GM23338 (cell line): ENCODE measurements at regions not wholly inside any gene's neighbourhood (a gene's known extent, or its start where the extent isn't known, plus 50 kb on each side); places are given as distances from the start of the nearest gene placed in this dataset.

ENCODE experiments used
- ATAC-seq: fragments of 200-7000 bp; cut with Tn5 transposase; 3 replicates; pipeline ENCODE4 v1.9.1; 2020
- DNase-seq: peaks from one replicate; pipeline ENCODE4 v3.0.0-alpha.2; 2015; ENCODE audit warnings: low spot score
- H2AFZ ChIP-seq: fragments of 200-600 bp; sonication (generic); 2 replicates; pipeline ENCODE4 v1.8.0; 2016; ENCODE audit warnings: antibody characterized with exemption, mild to moderate bottlenecking, moderate library complexity
- H3F3A ChIP-seq: fragments of 200-600 bp; sonication (generic); replicated peaks from 2 replicates; pipeline ENCODE4 v1.8.0; 2017; ENCODE audit warnings: antibody characterized with exemption, mixed run types, low read depth
- H3K27ac ChIP-seq: fragments of 200-600 bp; sonication (generic); 2 replicates; pipeline ENCODE4 v1.6.1; 2016; ENCODE audit warnings: low read depth
- H3K27me3 ChIP-seq: fragments of 200-600 bp; sonication (generic); 2 replicates; pipeline ENCODE4 v1.8.0; 2016; ENCODE audit warnings: mild to moderate bottlenecking, mixed run types, moderate library complexity; ENCODE audit not compliant: insufficient read depth
- H3K36me3 ChIP-seq: fragments of 200-600 bp; sonication (generic); 2 replicates; pipeline ENCODE4 v1.8.0; 2016; ENCODE audit warnings: mild to moderate bottlenecking; ENCODE audit not compliant: insufficient read depth
- H3K4me1 ChIP-seq: fragments of 200-600 bp; sonication (generic); 2 replicates; pipeline ENCODE4 v1.8.0; 2016; ENCODE audit warnings: mild to moderate bottlenecking, moderate library complexity; ENCODE audit not compliant: insufficient read depth
- H3K4me2 ChIP-seq: fragments of 200-600 bp; sonication (generic); 2 replicates; pipeline ENCODE4 v1.7.1; 2017; ENCODE audit warnings: mixed run types
- H3K4me3 ChIP-seq: fragments of 200-600 bp; sonication (generic); 2 replicates; pipeline ENCODE4 v1.6.1; 2016; ENCODE audit warnings: mixed run types
- H3K79me2 ChIP-seq: fragments of 200-600 bp; sonication (generic); replicated peaks from 2 replicates; pipeline ENCODE4 v1.8.0; 2017; ENCODE audit warnings: mild to moderate bottlenecking; ENCODE audit not compliant: insufficient read depth
- H3K9me2 ChIP-seq: fragments of 200-600 bp; sonication (generic); 2 replicates; pipeline ENCODE4 v1.8.0; 2017; ENCODE audit not compliant: insufficient read depth
- H4K20me1 ChIP-seq: fragments of 200-600 bp; sonication (generic); replicated peaks from 2 replicates; pipeline ENCODE4 v1.8.0; 2017; ENCODE audit warnings: mild to moderate bottlenecking; ENCODE audit not compliant: insufficient read depth
- H3K27ac Mint-ChIP-seq: 2 replicates; pipeline ENCODE4 v1.8.0; 2020; ENCODE audit warnings: inconsistent platforms, mild to moderate bottlenecking, moderate library complexity, mixed read lengths
- H3K27me3 Mint-ChIP-seq: 3 replicates; pipeline ENCODE4 v1.8.0; 2022; ENCODE audit warnings: low read depth, mild to moderate bottlenecking, moderate library complexity, mixed read lengths, inconsistent platforms; ENCODE audit not compliant: insufficient read depth, poor library complexity
- H3K36me3 Mint-ChIP-seq: 3 replicates; pipeline ENCODE4 v1.8.0; 2021; ENCODE audit warnings: low read depth, mild to moderate bottlenecking, inconsistent platforms, moderate library complexity, mixed read lengths
- H3K4me1 Mint-ChIP-seq: 3 replicates; pipeline ENCODE4 v1.8.0; 2020; ENCODE audit warnings: mild to moderate bottlenecking, inconsistent platforms, mixed read lengths
- H3K4me3 Mint-ChIP-seq: 3 replicates; pipeline ENCODE4 v1.8.0; 2021; ENCODE audit warnings: moderate library complexity, mild to moderate bottlenecking, inconsistent platforms, mixed read lengths
- H3K9me3 Mint-ChIP-seq: 3 replicates; pipeline ENCODE4 v1.8.0; 2020; ENCODE audit warnings: moderate library complexity, mild to moderate bottlenecking, inconsistent platforms, mixed read lengths
- CREB1 ChIP-seq: fragments of 250-450 bp; sonication (Bioruptor Pico); IDR thresholded peaks from 2 replicates; pipeline ENCODE4 v1.5.0; 2020; ENCODE audit warnings: low read depth, mild to moderate bottlenecking, moderate library complexity
- CTCF ChIP-seq, 2 experiments: fragments of 200-600 bp in 1 of 2; sonication (generic) in 1 of 2; conservative IDR thresholded peaks; 2 replicates each; pipeline versions ENCODE4 v1.5.1 to v1.6.1; 2016 to 2017; ENCODE audit warnings: antibody characterized with exemption in 2 of 2, low read depth in 2 of 2, mild to moderate bottlenecking in 2 of 2, moderate library complexity in 1 of 2
- ETS1 ChIP-seq: IDR thresholded peaks from 2 replicates; pipeline ENCODE4 v1.6.1; 2016; ENCODE audit warnings: antibody characterized with exemption
- EZH2 ChIP-seq: fragments of 200-600 bp; sonication (generic); IDR thresholded peaks from one replicate; pipeline ENCODE4 v1.8.0; 2017; ENCODE audit warnings: antibody characterized with exemption, mild to moderate bottlenecking, low read depth; ENCODE audit not compliant: unreplicated experiment
- EZH2phosphoT487 ChIP-seq: fragments of 200-600 bp; sonication (generic); IDR thresholded peaks from one replicate; pipeline ENCODE4 v1.8.1; 2018; ENCODE audit warnings: antibody characterized with exemption; ENCODE audit not compliant: unreplicated experiment
- JUNB ChIP-seq: IDR thresholded peaks from one replicate; pipeline ENCODE4 v1.6.1; 2016; ENCODE audit warnings: antibody characterized with exemption; ENCODE audit not compliant: unreplicated experiment
- NANOG ChIP-seq: IDR thresholded peaks from 2 replicates; pipeline ENCODE4 v1.6.1; 2016; ENCODE audit warnings: antibody characterized with exemption, borderline replicate concordance
- POLR2AphosphoS5 ChIP-seq: IDR thresholded peaks from 2 replicates; pipeline ENCODE4 v1.6.1; 2016; ENCODE audit warnings: antibody characterized with exemption, low read depth
- STAT1 ChIP-seq: IDR thresholded peaks from one replicate; pipeline ENCODE4 v1.6.1; 2016; ENCODE audit warnings: antibody characterized with exemption; ENCODE audit not compliant: unreplicated experiment
- ZNF114 ChIP-seq: fragments of 250-450 bp; sonication (Bioruptor Pico); IDR thresholded peaks from 2 replicates; pipeline ENCODE4 v1.5.0; 2020; ENCODE audit warnings: mild to moderate bottlenecking, moderate library complexity
- ZNF331 ChIP-seq: fragments of 250-450 bp; sonication (Bioruptor Pico); IDR thresholded peaks from 2 replicates; pipeline ENCODE4 v1.5.0; 2020; ENCODE audit warnings: low read depth, mild to moderate bottlenecking, moderate library complexity
- ZNF462 ChIP-seq: fragments of 250-450 bp; sonication (Bioruptor Pico); IDR thresholded peaks from 2 replicates; pipeline ENCODE4 v1.5.0; 2020; ENCODE audit warnings: mild to moderate bottlenecking, moderate library complexity
- TF ChIP-seq, protein P1 (sequence below): IDR thresholded peaks from one replicate; pipeline ENCODE4 v1.6.1; 2018; ENCODE audit warnings: antibody characterized with exemption; ENCODE audit not compliant: unreplicated experiment

- DNase-seq (no peak), ATAC-seq (no peak)
- no peaks in the 10 kb centered on the region for H3K79me2 ChIP-seq
- H3K4me3 ChIP-seq, result no peak overlapping the region
- Mint-ChIP-seq H3K9me3 (no peaks in the 10 kb centered on the region), H3K4me3 (no peak overlapping the region), H3K36me3 (no peaks in the 10 kb centered on the region; the same call in 2 of the 3 replicates), H3K4me1 (peaks cover 23% of the 10 kb centered on the region), H3K27ac (no peak overlapping the region), H3K27me3 (peaks cover 2% of the 10 kb centered on the region)
- no peaks in the 10 kb centered on the region for H4K20me1 ChIP-seq
- H3K9me2 ChIP-seq, result no peaks in the 10 kb centered on the region
- no peaks in the 10 kb centered on the region for H3K27me3 ChIP-seq
- H3F3A ChIP-seq, result no peaks in the 10 kb centered on the region
- H2AFZ ChIP-seq, result no peak overlapping the region
- no peak overlapping the region for H3K4me2 ChIP-seq
- peaks cover 21% of the 10 kb centered on the region for H3K4me1 ChIP-seq
- H3K36me3 ChIP-seq, result no peaks in the 10 kb centered on the region
- no peak overlapping the region for H3K27ac ChIP-seq
- TF ChIP-seq, protein P1, sequence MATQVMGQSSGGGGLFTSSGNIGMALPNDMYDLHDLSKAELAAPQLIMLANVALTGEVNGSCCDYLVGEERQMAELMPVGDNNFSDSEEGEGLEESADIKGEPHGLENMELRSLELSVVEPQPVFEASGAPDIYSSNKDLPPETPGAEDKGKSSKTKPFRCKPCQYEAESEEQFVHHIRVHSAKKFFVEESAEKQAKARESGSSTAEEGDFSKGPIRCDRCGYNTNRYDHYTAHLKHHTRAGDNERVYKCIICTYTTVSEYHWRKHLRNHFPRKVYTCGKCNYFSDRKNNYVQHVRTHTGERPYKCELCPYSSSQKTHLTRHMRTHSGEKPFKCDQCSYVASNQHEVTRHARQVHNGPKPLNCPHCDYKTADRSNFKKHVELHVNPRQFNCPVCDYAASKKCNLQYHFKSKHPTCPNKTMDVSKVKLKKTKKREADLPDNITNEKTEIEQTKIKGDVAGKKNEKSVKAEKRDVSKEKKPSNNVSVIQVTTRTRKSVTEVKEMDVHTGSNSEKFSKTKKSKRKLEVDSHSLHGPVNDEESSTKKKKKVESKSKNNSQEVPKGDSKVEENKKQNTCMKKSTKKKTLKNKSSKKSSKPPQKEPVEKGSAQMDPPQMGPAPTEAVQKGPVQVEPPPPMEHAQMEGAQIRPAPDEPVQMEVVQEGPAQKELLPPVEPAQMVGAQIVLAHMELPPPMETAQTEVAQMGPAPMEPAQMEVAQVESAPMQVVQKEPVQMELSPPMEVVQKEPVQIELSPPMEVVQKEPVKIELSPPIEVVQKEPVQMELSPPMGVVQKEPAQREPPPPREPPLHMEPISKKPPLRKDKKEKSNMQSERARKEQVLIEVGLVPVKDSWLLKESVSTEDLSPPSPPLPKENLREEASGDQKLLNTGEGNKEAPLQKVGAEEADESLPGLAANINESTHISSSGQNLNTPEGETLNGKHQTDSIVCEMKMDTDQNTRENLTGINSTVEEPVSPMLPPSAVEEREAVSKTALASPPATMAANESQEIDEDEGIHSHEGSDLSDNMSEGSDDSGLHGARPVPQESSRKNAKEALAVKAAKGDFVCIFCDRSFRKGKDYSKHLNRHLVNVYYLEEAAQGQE, result no peak
- TF ChIP-seq NANOG (no peak), ZNF462 (CRISPR knock-in tag) (no peak), EZH2 (no peak), JUNB (no peak), CTCF (conservative IDR thresholded peaks at IDR 0.05; ENCODE audit: low read depth in 2 of 2) (no peak), ZNF114 (CRISPR knock-in tag) (no peak), STAT1 (no peak), ZNF331 (no peak), POLR2AphosphoS5 (no peak), EZH2phosphoT487 (no peak), CREB1 (CRISPR knock-in tag) (no peak), ETS1 (no peak)
These were observed 87.5 kb upstream of the MEI4 start for GRCh38 chr6:77565370-77565769.
